Bone marrow (tissue), 2 donors: ENCODE measurements at regions not wholly inside any gene's neighbourhood (a gene's known extent, or its start where the extent isn't known, plus 50 kb on each side); places are given as distances from the start of the nearest gene placed in this dataset.

Source experiments
- DNase-seq, 2 donors: peaks; one replicate each; lab custom pipeline; 2025; lab: John Stamatoyannopoulos, UW

GRCh38 chr20:24777746-24778145 lies 171.3 kb upstream of the CST7 start:
- no peak for DNase-seq

DNA sequence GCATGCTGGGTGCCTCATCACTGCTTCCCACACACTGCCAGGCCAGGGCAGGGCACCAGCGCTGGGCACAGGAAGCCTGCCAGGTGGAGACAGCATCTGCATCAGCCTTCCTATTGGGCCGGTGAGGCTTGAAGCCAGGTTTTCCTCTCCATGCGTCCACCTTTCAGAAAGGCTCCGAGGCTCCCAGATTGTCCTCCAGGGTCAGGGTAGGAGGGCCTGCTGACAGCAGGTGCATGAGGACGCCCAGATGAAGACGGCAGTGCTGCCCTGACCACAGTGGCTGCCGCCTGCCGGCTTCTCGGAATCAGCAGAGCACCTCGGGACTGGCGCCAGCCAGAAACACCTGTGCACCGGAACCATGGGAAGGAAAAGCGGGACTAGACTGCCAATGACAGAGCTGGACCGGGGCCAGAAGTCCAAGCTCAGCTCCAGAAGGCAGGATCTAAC lies 170.5 kb upstream of the CST7 start:
- no peak for DNase-seq

- no peak for DNase-seq
Measured at GRCh38 chr20:24779131-24779530, 169.9 kb upstream of the CST7 start.

DNA sequence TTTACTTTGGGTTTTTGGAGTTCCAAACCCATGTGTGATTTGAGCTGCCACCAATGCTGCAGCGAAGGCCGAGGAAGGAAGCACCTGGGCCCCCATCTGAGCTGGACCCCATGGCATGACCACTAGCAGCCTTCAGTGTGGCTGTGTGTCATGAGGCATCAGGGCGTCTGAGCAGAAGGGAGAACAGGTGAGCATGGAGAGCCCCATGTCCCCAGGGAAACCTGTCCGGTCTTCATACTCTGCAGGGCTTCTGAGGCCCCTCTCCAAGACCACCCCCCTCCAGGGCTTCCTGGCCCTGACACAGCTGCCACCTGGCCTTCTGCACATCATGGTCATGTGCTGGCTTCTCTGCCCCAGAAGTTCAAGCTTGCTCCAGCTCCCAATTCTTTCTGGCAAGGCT lies 169.1 kb upstream of the CST7 start:
- DNase-seq: no peak

- DNase-seq: no peak
Measured at GRCh38 chr20:24780674-24781417, 168.2 kb upstream of the CST7 start.

GRCh38 chr20:24781418-24781980 lies 167.6 kb upstream of the CST7 start:
- no peak for DNase-seq

- no peak for DNase-seq
Measured at GRCh38 chr20:24782301-24782700, 166.8 kb upstream of the CST7 start.

- DNase-seq: no peak
Measured at GRCh38 chr20:24782801-24783630, 166.1 kb upstream of the CST7 start.

DNA sequence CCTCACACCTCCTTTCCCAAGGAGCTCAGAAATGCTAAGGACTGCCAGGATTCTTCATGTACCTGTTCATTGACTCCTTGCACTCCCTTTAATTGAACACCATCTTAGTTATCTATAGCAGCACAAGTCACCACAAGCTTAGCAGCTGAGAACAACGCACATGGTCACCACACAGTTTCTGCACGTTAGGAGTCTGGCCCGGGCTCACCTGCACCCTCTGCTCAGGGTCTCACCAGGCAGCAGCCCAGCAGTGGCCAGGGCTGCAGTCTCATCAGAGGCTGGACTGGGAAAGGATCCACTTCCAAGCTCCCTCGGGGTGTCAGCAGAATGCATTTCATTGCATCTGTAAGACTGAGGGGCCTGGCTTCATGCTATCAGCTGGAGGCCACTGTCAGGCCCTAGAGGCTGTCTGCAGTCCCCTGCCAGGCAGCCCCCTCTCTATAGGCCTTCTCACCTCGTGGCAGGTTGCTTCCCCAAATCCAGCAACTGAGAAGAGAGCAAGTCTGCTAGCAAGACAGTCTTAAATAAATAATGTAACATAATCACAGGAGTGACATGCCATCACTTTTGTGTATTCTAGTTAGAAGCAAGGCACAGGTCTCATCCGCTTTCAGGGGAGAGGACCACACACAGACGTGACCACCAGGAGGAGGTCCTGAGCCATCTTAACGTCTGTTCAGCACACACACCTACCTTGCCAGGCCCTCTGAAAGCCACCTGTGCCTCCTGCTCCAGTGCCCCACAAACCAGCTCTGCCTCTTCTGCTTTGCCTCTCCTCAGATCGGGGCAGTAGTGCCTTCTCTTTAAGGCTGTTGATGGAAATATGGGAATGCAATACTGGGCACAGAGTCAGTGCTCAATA lies 165.2 kb upstream of the CST7 start:
- DNase-seq: no peak

GRCh38 chr20:24784607-24785006 lies 164.5 kb upstream of the CST7 start:
- no peak for DNase-seq

DNA sequence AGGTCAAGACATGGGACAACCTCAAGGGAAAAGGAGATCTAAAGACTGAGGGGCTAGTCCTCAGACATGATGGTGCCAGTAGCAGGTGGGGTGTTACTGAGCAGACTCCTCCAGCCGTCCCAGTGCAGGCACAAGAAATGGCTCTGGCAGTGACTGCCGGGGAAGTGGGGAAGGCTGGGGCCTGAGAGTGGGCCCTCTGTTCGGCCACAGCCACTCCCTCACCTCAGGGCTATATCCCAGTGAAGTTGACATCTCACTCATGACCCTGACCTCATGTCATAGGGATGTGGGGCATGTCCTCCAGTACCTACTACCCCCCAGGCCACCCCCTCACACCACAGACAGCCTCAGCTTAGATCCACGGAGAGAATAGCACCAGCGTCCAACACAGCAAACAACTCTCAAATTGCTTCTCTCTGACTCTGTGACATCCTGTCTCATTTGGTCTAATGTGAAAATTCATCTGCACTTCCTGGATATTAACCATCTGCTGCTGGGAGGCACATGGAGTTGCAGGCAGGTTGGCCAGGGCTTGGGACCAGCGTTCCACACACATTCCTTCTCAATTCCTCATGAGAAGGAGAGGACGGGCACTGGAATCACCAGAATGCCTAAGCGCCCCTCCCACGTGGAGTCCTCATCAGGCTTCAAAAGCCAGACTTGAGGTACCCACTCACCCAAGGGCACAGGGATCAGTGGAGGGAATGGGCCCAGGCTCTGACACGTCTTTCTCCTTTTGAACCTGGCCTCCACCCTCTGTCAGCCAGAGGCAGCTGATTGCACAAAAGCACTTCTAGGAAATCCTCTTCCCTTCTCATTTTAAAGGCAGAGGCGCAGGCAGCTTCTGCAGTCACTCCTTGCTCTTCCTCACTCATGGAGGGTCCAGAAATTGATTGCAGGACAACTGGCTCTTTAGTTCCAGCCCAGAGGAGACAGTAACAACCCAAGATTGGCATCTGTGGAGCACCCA lies 163.6 kb upstream of the CST7 start:
- DNase-seq: no peak

DNA sequence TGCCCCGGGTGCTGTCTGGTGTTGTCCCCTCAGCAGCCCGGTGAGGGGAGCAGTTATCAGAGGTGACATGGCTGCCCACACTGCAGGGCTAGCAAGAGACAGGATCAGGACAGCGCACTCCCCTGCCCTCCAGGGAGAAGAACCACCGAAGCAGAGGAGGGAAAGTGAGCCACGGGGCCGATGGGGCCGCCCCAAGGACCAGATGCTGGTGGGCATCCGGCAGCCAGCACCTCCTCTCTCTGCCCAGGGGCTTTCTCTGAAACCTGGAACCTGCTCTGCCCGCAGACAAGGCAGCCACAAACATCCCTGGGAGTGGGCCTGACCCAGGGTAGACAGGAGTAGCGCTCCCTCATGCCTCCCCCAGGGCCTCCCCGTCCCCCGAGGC lies 163.0 kb upstream of the CST7 start:
- DNase-seq: no peak

- no peak for DNase-seq
Measured at GRCh38 chr20:24786646-24787045, 162.4 kb upstream of the CST7 start.

DNA sequence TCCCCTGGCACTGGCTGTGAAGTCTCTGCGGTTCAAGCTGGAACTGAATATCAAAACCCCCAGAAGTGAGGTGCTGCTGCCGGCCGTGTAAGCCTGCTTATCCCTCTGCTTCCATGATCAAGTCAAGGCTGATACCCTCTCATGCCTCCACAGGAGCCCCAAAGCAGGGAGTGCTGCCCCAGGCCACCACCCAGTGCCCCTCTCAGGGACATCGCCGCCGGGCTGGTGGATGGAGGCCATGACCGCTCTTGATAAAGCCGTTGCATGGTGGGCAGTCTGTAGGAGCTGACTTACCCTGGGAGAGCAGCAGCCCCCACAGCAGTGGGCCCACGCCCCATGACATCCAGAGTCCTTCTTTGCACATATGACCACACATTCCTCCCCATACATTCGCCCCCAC lies 162.0 kb upstream of the CST7 start:
- no peak for DNase-seq

GRCh38 chr20:24787621-24788020 lies 161.4 kb upstream of the CST7 start:
- DNase-seq: no peak

GRCh38 chr20:24789877-24790276 lies 159.2 kb upstream of the CST7 start:
- DNase-seq: no peak

GRCh38 chr20:24790746-24791283 lies 158.3 kb upstream of the CST7 start:
- no peak for DNase-seq

- DNase-seq: no peak
Measured at GRCh38 chr20:24791953-24792352, 157.1 kb upstream of the CST7 start.

- DNase-seq: no peak
Measured at GRCh38 chr20:24792641-24793495, 156.2 kb upstream of the CST7 start.

- no peak for DNase-seq
Measured at GRCh38 chr20:24795436-24795835, 153.6 kb upstream of the CST7 start.
